BE2C (cell line): ENCODE measurements at regions not wholly inside any gene's neighbourhood (a gene's known extent, or its start where the extent isn't known, plus 50 kb on each side); places are given as distances from the start of the nearest gene placed in this dataset.

Experiments
- DNase-seq: peaks from one replicate; pipeline ENCODE4 v3.0.0-alpha.2; 2020
- H3K27me3 ChIP-seq: fragments of 250-450 bp; sonication (Bioruptor Pico); 2 replicates; pipeline ENCODE4 v1.5.1; 2020; ENCODE audit warnings: mild to moderate bottlenecking
- H3K36me3 ChIP-seq: fragments of 250-450 bp; sonication (Bioruptor Pico); 2 replicates; pipeline ENCODE4 v1.5.1; 2020; ENCODE audit warnings: mild to moderate bottlenecking
- H3K4me1 ChIP-seq: fragments of 250-450 bp; sonication (Bioruptor Pico); 2 replicates; pipeline ENCODE4 v1.5.1; 2020
- H3K4me3 ChIP-seq: 2 replicates; pipeline ENCODE4 v1.5.1; 2011; ENCODE audit warnings: low read depth, low read length
- H3K9me3 ChIP-seq: fragments of 250-450 bp; sonication (Bioruptor Pico); 2 replicates; pipeline ENCODE4 v1.5.1; 2020
- TF ChIP-seq, protein P1 (sequence below): IDR thresholded peaks from 2 replicates; pipeline ENCODE4 v1.5.1; 2012; ENCODE audit warnings: mild to moderate bottlenecking, low read depth, low read length

DNA sequence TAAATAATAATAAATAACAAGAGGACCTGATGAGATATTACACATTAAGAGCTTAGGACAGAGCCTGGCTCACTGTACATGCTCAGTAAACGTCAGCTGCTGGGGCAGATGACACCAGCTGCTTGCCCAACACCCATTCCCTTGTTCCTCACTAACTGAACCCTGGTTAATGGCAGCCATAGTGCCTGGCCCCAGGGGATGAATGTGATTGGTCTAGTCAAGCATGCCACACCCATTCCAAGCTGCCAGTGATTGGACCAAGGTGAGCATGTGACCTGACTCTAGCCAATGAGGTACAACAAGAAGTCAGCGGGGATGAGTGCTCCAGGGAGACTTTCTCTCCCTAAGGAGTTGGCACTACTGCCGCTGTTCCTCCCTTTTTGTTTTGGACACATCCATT, 85.1 kb upstream of the PTPN1 start:
- no peaks in the 10 kb centered on the region for H3K4me1 ChIP-seq
- no peaks in the 10 kb centered on the region for H3K9me3 ChIP-seq
- TF ChIP-seq, protein P1, sequence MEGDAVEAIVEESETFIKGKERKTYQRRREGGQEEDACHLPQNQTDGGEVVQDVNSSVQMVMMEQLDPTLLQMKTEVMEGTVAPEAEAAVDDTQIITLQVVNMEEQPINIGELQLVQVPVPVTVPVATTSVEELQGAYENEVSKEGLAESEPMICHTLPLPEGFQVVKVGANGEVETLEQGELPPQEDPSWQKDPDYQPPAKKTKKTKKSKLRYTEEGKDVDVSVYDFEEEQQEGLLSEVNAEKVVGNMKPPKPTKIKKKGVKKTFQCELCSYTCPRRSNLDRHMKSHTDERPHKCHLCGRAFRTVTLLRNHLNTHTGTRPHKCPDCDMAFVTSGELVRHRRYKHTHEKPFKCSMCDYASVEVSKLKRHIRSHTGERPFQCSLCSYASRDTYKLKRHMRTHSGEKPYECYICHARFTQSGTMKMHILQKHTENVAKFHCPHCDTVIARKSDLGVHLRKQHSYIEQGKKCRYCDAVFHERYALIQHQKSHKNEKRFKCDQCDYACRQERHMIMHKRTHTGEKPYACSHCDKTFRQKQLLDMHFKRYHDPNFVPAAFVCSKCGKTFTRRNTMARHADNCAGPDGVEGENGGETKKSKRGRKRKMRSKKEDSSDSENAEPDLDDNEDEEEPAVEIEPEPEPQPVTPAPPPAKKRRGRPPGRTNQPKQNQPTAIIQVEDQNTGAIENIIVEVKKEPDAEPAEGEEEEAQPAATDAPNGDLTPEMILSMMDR = no peak
- peak; percentile 74 for DNase-seq
- H3K36me3 ChIP-seq = no peaks in the 10 kb centered on the region
- H3K4me3 ChIP-seq = no peak overlapping the region
- H3K27me3 ChIP-seq = no peaks in the 10 kb centered on the region

DNA sequence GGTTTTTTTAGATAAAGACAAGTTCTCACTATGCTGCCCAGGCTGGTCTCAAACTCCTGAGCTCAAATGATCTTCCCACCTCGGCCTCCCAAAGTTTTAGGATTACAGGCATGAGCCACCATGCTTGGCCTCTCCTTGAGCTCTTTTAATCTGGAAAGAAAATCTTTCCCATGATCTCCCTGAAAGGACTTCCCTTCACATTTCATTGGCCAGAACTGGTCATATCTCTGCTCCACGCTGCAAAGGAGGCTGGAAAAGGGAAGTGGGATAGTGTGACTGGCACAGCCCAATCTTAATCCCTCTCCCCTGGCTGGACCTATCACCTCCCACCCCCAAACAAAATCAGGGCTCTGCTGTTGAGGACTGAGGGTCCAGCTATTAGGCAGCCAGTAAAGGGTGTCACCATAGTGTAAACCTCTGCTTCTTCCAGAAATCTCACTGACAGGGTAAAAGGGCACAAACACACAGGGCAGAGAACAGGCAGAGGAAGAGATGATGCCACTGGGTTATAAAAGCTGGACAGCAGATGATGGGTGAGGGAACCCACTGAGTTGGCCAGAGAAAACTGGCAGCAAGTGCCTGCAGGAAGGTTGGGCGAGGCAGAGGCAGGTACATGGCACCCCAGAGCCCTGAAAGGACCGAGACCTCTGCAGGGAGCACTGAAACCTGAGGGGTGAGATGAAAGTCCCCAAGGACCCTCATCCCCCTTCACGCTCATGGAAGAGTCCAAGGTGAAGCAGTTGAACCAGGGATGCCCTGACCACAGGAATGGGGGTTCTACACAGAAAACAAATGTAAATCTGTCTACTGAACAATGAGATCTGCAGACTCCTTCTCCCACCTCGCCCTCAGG, 83.1 kb upstream of the PTPN1 start:
- no peak for DNase-seq

DNA sequence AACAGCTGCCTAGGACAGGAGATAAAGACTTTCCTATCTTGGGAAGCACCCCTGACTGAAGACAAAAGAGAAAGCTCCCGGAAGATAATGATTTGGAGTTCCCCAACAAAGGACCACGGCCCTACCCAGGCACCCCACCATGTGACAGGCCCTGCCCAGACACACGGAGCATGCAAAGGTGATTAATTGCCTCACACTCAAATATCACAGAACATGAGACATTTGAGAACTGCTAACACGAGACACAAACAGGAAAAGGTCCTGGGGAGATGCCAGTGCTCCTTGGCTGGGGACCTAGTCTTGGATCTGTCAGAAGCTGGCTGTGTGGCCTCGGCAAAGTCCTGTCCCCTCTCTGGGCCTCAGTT, 82.5 kb upstream of the PTPN1 start:
- TF ChIP-seq, protein P1 = no peak
- H3K27me3 ChIP-seq = no peaks in the 10 kb centered on the region
- H3K36me3 ChIP-seq = no peaks in the 10 kb centered on the region
- no peak for DNase-seq
- H3K9me3 ChIP-seq = no peaks in the 10 kb centered on the region
- no peaks in the 10 kb centered on the region for H3K4me1 ChIP-seq
- H3K4me3 ChIP-seq = no peak overlapping the region

More for the DNA sequence above, 83.1 kb upstream of the PTPN1 start:
- H3K4me3 ChIP-seq = no peak overlapping the region
- H3K9me3 ChIP-seq = no peaks in the 10 kb centered on the region
- H3K36me3 ChIP-seq = no peaks in the 10 kb centered on the region
- TF ChIP-seq, protein P1 = no peak
- H3K27me3 ChIP-seq = no peaks in the 10 kb centered on the region
- H3K4me1 ChIP-seq = no peaks in the 10 kb centered on the region

DNA sequence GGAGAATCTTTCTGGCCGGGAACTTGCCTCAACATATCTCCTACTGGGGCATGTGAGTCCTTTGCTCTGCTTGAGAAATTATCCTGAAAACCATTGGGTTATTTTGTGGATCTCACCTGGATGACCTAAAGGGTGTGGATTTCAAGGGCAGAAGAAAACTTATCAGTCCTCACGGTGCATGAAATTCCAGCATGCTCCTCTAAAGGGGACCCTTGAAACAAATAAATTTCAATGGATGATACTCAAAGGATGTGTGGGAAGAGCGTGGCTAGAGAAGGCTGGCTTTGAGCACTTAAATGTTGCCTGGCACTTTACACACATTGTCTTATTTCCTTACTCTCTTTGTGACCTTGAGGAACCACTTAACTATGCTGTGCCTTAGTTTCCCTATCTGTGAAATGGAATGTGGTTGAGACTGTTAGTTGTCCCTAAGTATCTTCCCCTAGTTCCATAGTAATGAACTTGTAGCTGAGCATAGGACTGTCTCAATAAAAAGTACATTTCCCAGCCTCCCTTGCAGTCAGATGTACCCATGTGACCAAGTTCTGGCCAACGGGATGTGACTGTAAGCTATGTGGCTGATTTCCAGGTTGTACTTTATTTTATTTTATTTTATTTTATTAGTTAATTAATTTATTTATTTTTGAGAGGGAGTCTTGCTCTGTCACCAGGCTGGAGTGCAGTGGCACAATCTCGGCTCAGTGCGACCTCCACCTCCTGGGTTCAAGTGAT, 81.9 kb upstream of the PTPN1 start:
- no peak for DNase-seq
- no peaks in the 10 kb centered on the region for H3K4me1 ChIP-seq

DNA sequence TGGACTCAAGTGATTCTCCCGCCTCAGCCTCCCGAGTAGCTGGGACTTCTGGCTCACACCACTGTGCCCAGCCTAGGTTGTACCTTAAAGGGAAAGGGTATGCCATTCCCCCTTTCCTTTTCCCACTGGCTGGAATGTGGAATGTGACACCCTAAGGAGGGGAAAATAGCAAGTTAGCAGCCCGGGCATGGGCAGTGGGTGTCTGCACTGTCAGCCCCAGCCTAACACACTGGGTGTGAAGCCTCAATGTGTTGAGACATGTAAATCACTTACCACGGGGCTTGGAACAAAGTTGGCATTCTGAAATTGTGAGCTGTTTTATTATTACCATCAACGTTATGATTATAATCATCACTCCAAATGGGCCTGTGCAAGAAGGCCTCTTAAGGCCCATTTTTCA, 80.8 kb upstream of the PTPN1 start:
- H3K36me3 ChIP-seq = no peaks in the 10 kb centered on the region
- no peaks in the 10 kb centered on the region for H3K27me3 ChIP-seq
- peaks cover 3% of the 10 kb centered on the region; the same call in 1 of the 2 replicates for H3K4me1 ChIP-seq
- no peaks in the 10 kb centered on the region for H3K9me3 ChIP-seq
- TF ChIP-seq, protein P1 = no peak
- H3K4me3 ChIP-seq = no peak overlapping the region
- no peak for DNase-seq

More for the DNA sequence above, 81.9 kb upstream of the PTPN1 start:
- Histone ChIP-seq H3K27me3 (no peaks in the 10 kb centered on the region), H3K9me3 (no peaks in the 10 kb centered on the region), H3K36me3 (no peaks in the 10 kb centered on the region), H3K4me3 (no peak overlapping the region)
- TF ChIP-seq, protein P1 = no peak

DNA sequence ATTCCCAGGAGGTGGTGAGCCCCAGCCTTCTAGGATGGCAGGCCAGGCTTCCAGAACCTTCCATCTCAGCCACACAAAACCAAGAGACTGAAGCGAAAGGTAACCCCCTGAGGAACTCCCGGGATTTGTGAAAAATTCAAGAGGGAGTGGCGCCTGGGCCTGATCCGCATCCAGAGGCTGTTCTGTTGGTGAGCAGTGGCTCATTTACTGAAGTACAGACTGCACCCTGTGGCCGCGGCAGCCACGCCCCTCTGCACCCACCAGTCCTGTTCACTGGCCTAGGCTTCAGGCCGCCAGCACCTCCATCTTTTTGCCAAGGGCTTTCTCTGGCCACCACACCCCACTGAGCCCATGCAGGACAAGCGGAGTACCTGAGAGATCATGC, 79.1 kb upstream of the PTPN1 start:
- no peaks in the 10 kb centered on the region for H3K9me3 ChIP-seq
- no peaks in the 10 kb centered on the region for H3K36me3 ChIP-seq
- TF ChIP-seq, protein P1 = no peak
- no peak for DNase-seq
- H3K4me3 ChIP-seq = no peak overlapping the region
- peaks cover 3% of the 10 kb centered on the region; the same call in 1 of the 2 replicates for H3K4me1 ChIP-seq
- H3K27me3 ChIP-seq = no peaks in the 10 kb centered on the region
